RCC 7860 (cell line): ENCODE measurements at regions not wholly inside any gene's neighbourhood (a gene's known extent, or its start where the extent isn't known, plus 50 kb on each side); places are given as distances from the start of the nearest gene placed in this dataset.
"Not testable (repeated sequence)": the region's sequence is repeated elsewhere in the genome, so short reads cannot be mapped to it uniquely, and the experiment has no call there.

Experiments used
- DNase-seq: peaks from one replicate; pipeline ENCODE4 v3.0.0-alpha.2; 2015; ENCODE audit warnings: low spot score
- FAIRE-seq: peaks from 2 replicates; lab custom pipeline; 2012; peaks lifted over from hg19 to GRCh38; lab: Jason Lieb, UNC

GRCh38 chr6:92337571-92337970 lies 1081.8 kb downstream of the EPHA7 start:
- DNase-seq (no peak), FAIRE-seq (no peak)

GRCh38 chr6:92329208-92329847 lies 1090.0 kb downstream of the EPHA7 start:
- DNase-seq: no peak
- FAIRE-seq: no peak

- FAIRE-seq (no peak), DNase-seq (no peak)
Observed at GRCh38 chr6:92315312-92315711, 1104.0 kb downstream of the EPHA7 start.

- FAIRE-seq: no peak
Observed at GRCh38 chr6:92297101-92297500, 1122.3 kb downstream of the EPHA7 start.

GRCh38 chr6:92292067-92292466 lies 1127.3 kb downstream of the EPHA7 start:
- FAIRE-seq: no peak
- DNase-seq: no peak

More at GRCh38 chr6:92297101-92297500, 1122.3 kb downstream of the EPHA7 start:
- DNase-seq: no peak

GRCh38 chr6:92289831-92290230 lies 1129.5 kb downstream of the EPHA7 start:
- FAIRE-seq: no peak
- no peak for DNase-seq

GRCh38 chr6:92281571-92282076 lies 1137.7 kb downstream of the EPHA7 start:
- no peak for FAIRE-seq
- no peak for DNase-seq

GRCh38 chr6:92275150-92275549 lies 1144.2 kb downstream of the EPHA7 start:
- DNase-seq (no peak), FAIRE-seq (no peak)

GRCh38 chr6:92274588-92274987 lies 1144.8 kb downstream of the EPHA7 start:
- DNase-seq (no peak), FAIRE-seq (no peak)

- FAIRE-seq (no peak), DNase-seq (no peak)
Observed at GRCh38 chr6:92273694-92274093, 1145.7 kb downstream of the EPHA7 start.

- DNase-seq (no peak), FAIRE-seq (no peak)
Observed at GRCh38 chr6:92271091-92271490, 1148.3 kb downstream of the EPHA7 start.

- no peak for FAIRE-seq
- DNase-seq: no peak
Observed at GRCh38 chr6:92270365-92270764, 1149.0 kb downstream of the EPHA7 start.

- DNase-seq (no peak), FAIRE-seq (no peak)
Observed at GRCh38 chr6:92267335-92267734, 1152.0 kb downstream of the EPHA7 start.

GRCh38 chr6:92263864-92264263 lies 1155.5 kb downstream of the EPHA7 start:
- DNase-seq (no peak), FAIRE-seq (no peak)

GRCh38 chr6:92259171-92259570 lies 1160.2 kb downstream of the EPHA7 start:
- DNase-seq (no peak), FAIRE-seq (no peak)

- FAIRE-seq (no peak), DNase-seq (no peak)
Observed at GRCh38 chr6:92243315-92243714, 1176.0 kb downstream of the EPHA7 start.

- FAIRE-seq (no peak), DNase-seq (no peak)
Observed at GRCh38 chr6:92231171-92231701, 1188.1 kb downstream of the EPHA7 start.

- not testable (repeated sequence) for FAIRE-seq, DNase-seq
Observed at GRCh38 chr6:92219987-92220386, 1199.4 kb downstream of the EPHA7 start.

GRCh38 chr6:92216717-92217116 lies 1202.6 kb downstream of the EPHA7 start:
- DNase-seq: no peak
- no peak for FAIRE-seq

- no peak for FAIRE-seq
- DNase-seq: no peak
Observed at GRCh38 chr6:92201618-92202017, 1217.7 kb downstream of the EPHA7 start.

GRCh38 chr6:92196325-92196724 lies 1223.0 kb downstream of the EPHA7 start:
- FAIRE-seq (no peak), DNase-seq (no peak)

- no peak for DNase-seq
- FAIRE-seq: no peak
Observed at GRCh38 chr6:92195796-92196195, 1223.6 kb downstream of the EPHA7 start.

GRCh38 chr6:92188016-92188415 lies 1231.3 kb downstream of the EPHA7 start:
- no peak for FAIRE-seq
- DNase-seq: no peak
